ENCODE measurements at regions not wholly inside any gene's neighbourhood (a gene's known extent, or its start where the extent isn't known, plus 50 kb on each side); places are given as distances from the start of the nearest gene placed in this dataset.

GRCh38 chr18:1564793-1565192 lies 660.1 kb downstream of the ADCYAP1 start:
- H3K9me3 ChIP-seq (ENCODE audit: control insufficient read depth, low read length), result no peaks in the 10 kb centered on the region
- no peaks in the 10 kb centered on the region for H3K36me3 ChIP-seq (ENCODE audit: control insufficient read depth, insufficient read depth, low read length)
- H3K4me3 ChIP-seq (ENCODE audit: low read length), result no peak overlapping the region
- H3K9ac ChIP-seq (ENCODE audit: low read length), result no peak overlapping the region
- no peaks in the 10 kb centered on the region for H3K27me3 ChIP-seq (ENCODE audit: control insufficient read depth, insufficient read depth, low read length)
- no peaks in the 10 kb centered on the region for H3K4me1 ChIP-seq (ENCODE audit: control insufficient read depth, insufficient read depth, low read length)

GRCh38 chr18:1571206-1571605 lies 666.5 kb downstream of the ADCYAP1 start:
- H3K9me3 ChIP-seq (ENCODE audit: control insufficient read depth, low read length), result no peaks in the 10 kb centered on the region
- no peaks in the 10 kb centered on the region for H3K4me1 ChIP-seq (ENCODE audit: control insufficient read depth, insufficient read depth, low read length)
- H3K27me3 ChIP-seq (ENCODE audit: control insufficient read depth, insufficient read depth, low read length), result no peaks in the 10 kb centered on the region
- H3K4me3 ChIP-seq (ENCODE audit: low read length), result no peak overlapping the region
- no peak overlapping the region for H3K9ac ChIP-seq (ENCODE audit: low read length)
- no peaks in the 10 kb centered on the region for H3K36me3 ChIP-seq (ENCODE audit: control insufficient read depth, insufficient read depth, low read length)

- Histone ChIP-seq H3K9me3 (ENCODE audit: control insufficient read depth, low read length) (no peaks in the 10 kb centered on the region), H3K9ac (ENCODE audit: low read length) (no peak overlapping the region), H3K36me3 (ENCODE audit: control insufficient read depth, insufficient read depth, low read length) (no peaks in the 10 kb centered on the region), H3K27me3 (ENCODE audit: control insufficient read depth, insufficient read depth, low read length) (no peaks in the 10 kb centered on the region), H3K4me3 (ENCODE audit: low read length) (no peak overlapping the region), H3K4me1 (ENCODE audit: control insufficient read depth, insufficient read depth, low read length) (no peaks in the 10 kb centered on the region)
These were observed 669.1 kb downstream of the ADCYAP1 start for GRCh38 chr18:1573732-1574131.

- no peaks in the 10 kb centered on the region for H3K9me3 ChIP-seq (ENCODE audit: control insufficient read depth, low read length)
- H3K36me3 ChIP-seq (ENCODE audit: control insufficient read depth, insufficient read depth, low read length), result no peaks in the 10 kb centered on the region
- H3K9ac ChIP-seq (ENCODE audit: low read length), result no peak overlapping the region
- H3K27me3 ChIP-seq (ENCODE audit: control insufficient read depth, insufficient read depth, low read length), result no peaks in the 10 kb centered on the region
- H3K4me1 ChIP-seq (ENCODE audit: control insufficient read depth, insufficient read depth, low read length), result no peaks in the 10 kb centered on the region
- no peak overlapping the region for H3K4me3 ChIP-seq (ENCODE audit: low read length)
These were observed 670.4 kb downstream of the ADCYAP1 start for GRCh38 chr18:1575084-1575483.

GRCh38 chr18:1578505-1578904 lies 673.8 kb downstream of the ADCYAP1 start:
- no peaks in the 10 kb centered on the region for H3K27me3 ChIP-seq (ENCODE audit: control insufficient read depth, insufficient read depth, low read length)
- no peaks in the 10 kb centered on the region for H3K36me3 ChIP-seq (ENCODE audit: control insufficient read depth, insufficient read depth, low read length)
- no peaks in the 10 kb centered on the region for H3K9me3 ChIP-seq (ENCODE audit: control insufficient read depth, low read length)
- no peak overlapping the region for H3K4me3 ChIP-seq (ENCODE audit: low read length)
- H3K9ac ChIP-seq (ENCODE audit: low read length), result no peak overlapping the region
- no peaks in the 10 kb centered on the region for H3K4me1 ChIP-seq (ENCODE audit: control insufficient read depth, insufficient read depth, low read length)

DNA sequence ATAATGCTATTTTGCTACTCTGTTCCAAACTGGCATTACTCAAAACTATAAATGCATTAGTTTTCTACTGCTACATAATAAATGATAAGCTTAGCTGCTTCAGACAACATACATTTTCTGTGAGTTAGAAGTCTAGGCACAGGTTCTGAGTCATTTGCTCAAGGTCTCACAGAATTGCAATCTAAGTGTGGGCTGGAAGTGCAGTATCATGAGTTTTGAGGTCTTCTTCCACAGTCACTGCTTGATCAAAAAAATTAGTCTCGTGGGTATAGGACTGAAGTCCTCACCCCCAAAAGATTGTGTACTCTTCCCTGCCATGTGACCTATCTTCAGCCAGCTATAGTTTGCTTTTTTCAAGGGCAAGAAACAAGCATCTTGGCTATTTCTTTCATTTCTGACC lies 676.9 kb downstream of the ADCYAP1 start:
- no peaks in the 10 kb centered on the region for H3K36me3 ChIP-seq (ENCODE audit: control insufficient read depth, insufficient read depth, low read length)
- H3K9me3 ChIP-seq (ENCODE audit: control insufficient read depth, low read length), result no peaks in the 10 kb centered on the region
- no peaks in the 10 kb centered on the region for H3K4me1 ChIP-seq (ENCODE audit: control insufficient read depth, insufficient read depth, low read length)
- no peaks in the 10 kb centered on the region for H3K27me3 ChIP-seq (ENCODE audit: control insufficient read depth, insufficient read depth, low read length)
- no peak overlapping the region for H3K4me3 ChIP-seq (ENCODE audit: low read length)
- no peak overlapping the region for H3K9ac ChIP-seq (ENCODE audit: low read length)

GRCh38 chr18:1585881-1586488 lies 681.3 kb downstream of the ADCYAP1 start:
- Histone ChIP-seq H3K36me3 (ENCODE audit: control insufficient read depth, insufficient read depth, low read length) (no peaks in the 10 kb centered on the region), H3K27me3 (ENCODE audit: control insufficient read depth, insufficient read depth, low read length) (no peaks in the 10 kb centered on the region), H3K4me1 (ENCODE audit: control insufficient read depth, insufficient read depth, low read length) (no peaks in the 10 kb centered on the region), H3K4me3 (ENCODE audit: low read length) (no peak overlapping the region), H3K9ac (ENCODE audit: low read length) (no peak overlapping the region), H3K9me3 (ENCODE audit: control insufficient read depth, low read length) (no peaks in the 10 kb centered on the region)

- no peaks in the 10 kb centered on the region for H3K27me3 ChIP-seq (ENCODE audit: control insufficient read depth, insufficient read depth, low read length)
- no peaks in the 10 kb centered on the region for H3K4me1 ChIP-seq (ENCODE audit: control insufficient read depth, insufficient read depth, low read length)
- no peaks in the 10 kb centered on the region for H3K36me3 ChIP-seq (ENCODE audit: control insufficient read depth, insufficient read depth, low read length)
- H3K9ac ChIP-seq (ENCODE audit: low read length), result no peak overlapping the region
- no peak overlapping the region for H3K4me3 ChIP-seq (ENCODE audit: low read length)
- no peaks in the 10 kb centered on the region for H3K9me3 ChIP-seq (ENCODE audit: control insufficient read depth, low read length)
These were observed 688.4 kb downstream of the ADCYAP1 start for GRCh38 chr18:1593091-1593490.

DNA sequence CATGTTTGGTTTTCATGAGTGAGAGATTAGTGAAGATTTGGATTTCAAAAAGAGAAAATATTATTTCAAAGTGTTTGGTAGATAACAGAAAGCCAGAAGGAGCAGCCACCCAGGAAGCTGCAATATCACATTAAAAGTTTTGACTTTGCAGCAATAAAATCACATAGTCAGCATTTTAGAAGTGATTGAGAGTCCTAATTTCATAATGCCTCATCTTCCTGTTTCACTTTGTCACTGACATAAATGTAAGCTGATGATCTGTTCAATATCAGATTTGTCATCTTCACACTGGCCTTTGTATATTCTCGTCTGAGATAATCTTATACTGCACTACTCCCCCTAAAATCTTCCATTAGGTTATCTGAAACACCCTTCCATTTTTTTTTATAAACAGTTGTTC lies 690.5 kb downstream of the ADCYAP1 start:
- no peak overlapping the region for H3K9ac ChIP-seq (ENCODE audit: low read length)
- H3K4me3 ChIP-seq (ENCODE audit: low read length), result no peak overlapping the region
- no peaks in the 10 kb centered on the region for H3K27me3 ChIP-seq (ENCODE audit: control insufficient read depth, insufficient read depth, low read length)
- no peaks in the 10 kb centered on the region for H3K9me3 ChIP-seq (ENCODE audit: control insufficient read depth, low read length)
- H3K36me3 ChIP-seq (ENCODE audit: control insufficient read depth, insufficient read depth, low read length), result no peaks in the 10 kb centered on the region
- H3K4me1 ChIP-seq (ENCODE audit: control insufficient read depth, insufficient read depth, low read length), result no peaks in the 10 kb centered on the region

DNA sequence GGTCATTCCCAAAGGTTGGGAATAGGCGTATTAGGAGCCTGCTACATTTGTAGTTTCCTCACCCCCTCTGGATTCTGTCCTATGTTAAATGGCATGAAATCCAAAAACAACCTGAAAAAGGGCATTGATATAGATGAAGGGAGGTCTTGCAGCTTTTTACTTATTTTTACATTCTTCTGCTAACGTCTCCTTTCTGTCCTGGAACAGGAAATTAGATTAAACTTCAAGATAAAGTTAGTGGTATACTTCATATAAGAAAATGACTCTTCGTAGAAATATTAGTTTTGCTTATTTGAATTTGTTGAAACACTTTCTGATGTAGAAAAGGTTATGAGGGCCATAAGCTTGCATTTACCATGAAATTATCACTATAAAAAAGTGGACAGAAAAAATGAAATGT lies 694.5 kb downstream of the ADCYAP1 start:
- no peak overlapping the region for H3K9ac ChIP-seq (ENCODE audit: low read length)
- no peaks in the 10 kb centered on the region for H3K27me3 ChIP-seq (ENCODE audit: control insufficient read depth, insufficient read depth, low read length)
- H3K9me3 ChIP-seq (ENCODE audit: control insufficient read depth, low read length), result no peaks in the 10 kb centered on the region
- H3K4me1 ChIP-seq (ENCODE audit: control insufficient read depth, insufficient read depth, low read length), result no peaks in the 10 kb centered on the region
- no peaks in the 10 kb centered on the region for H3K36me3 ChIP-seq (ENCODE audit: control insufficient read depth, insufficient read depth, low read length)
- H3K4me3 ChIP-seq (ENCODE audit: low read length), result no peak overlapping the region

GRCh38 chr18:1604751-1605150 lies 700.1 kb downstream of the ADCYAP1 start:
- Histone ChIP-seq H3K9ac (ENCODE audit: low read length) (no peak overlapping the region), H3K9me3 (ENCODE audit: control insufficient read depth, low read length) (no peaks in the 10 kb centered on the region), H3K4me3 (ENCODE audit: low read length) (no peak overlapping the region), H3K4me1 (ENCODE audit: control insufficient read depth, insufficient read depth, low read length) (no peaks in the 10 kb centered on the region), H3K36me3 (ENCODE audit: control insufficient read depth, insufficient read depth, low read length) (no peaks in the 10 kb centered on the region), H3K27me3 (ENCODE audit: control insufficient read depth, insufficient read depth, low read length) (no peaks in the 10 kb centered on the region)

DNA sequence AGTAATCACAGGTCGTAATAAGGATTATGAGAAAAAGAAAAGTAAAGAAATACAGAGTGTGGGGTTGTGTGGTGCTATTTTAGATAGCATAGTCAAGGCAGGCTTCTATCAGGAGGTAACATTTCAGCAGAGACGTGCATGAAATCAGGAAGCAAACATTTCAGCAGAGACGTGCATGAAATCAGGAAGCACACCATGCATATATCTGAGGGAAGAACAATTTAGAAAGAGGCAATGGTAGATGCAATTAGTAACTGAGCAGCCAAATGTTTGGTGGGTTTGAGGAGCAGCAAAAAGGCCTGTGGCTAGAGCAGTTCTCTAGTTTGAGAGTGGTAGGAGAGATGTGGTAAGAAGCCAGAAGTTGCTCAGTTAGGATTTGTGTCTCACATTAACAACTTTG lies 713.7 kb downstream of the ADCYAP1 start:
- Histone ChIP-seq H3K36me3 (ENCODE audit: control insufficient read depth, insufficient read depth, low read length) (no peaks in the 10 kb centered on the region), H3K9ac (ENCODE audit: low read length) (no peak overlapping the region), H3K27me3 (ENCODE audit: control insufficient read depth, insufficient read depth, low read length) (no peaks in the 10 kb centered on the region), H3K9me3 (ENCODE audit: control insufficient read depth, low read length) (no peaks in the 10 kb centered on the region), H3K4me1 (ENCODE audit: control insufficient read depth, insufficient read depth, low read length) (no peaks in the 10 kb centered on the region), H3K4me3 (ENCODE audit: low read length) (no peak overlapping the region)

DNA sequence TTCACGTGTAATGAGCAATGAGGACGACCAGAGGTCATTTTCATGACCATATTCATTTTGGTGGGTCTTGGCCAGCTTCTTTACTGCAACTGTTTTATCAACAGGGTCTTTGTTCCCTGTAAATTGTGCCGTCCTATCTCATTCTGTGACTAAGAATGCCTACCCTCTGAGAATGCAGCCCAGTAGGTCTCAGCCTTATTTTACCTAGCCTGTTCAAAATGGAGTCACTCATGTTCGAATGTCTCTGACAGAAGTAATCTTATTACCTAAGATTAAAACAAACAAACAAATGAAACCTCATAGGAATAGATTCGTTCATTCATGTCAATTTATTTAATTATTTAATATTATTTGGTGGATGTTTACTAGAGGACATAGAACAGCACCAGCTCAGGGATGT lies 714.8 kb downstream of the ADCYAP1 start:
- no peaks in the 10 kb centered on the region for H3K9me3 ChIP-seq (ENCODE audit: control insufficient read depth, low read length)
- no peak overlapping the region for H3K4me3 ChIP-seq (ENCODE audit: low read length)

More for the DNA sequence above, 714.8 kb downstream of the ADCYAP1 start:
- no peaks in the 10 kb centered on the region for H3K36me3 ChIP-seq (ENCODE audit: control insufficient read depth, insufficient read depth, low read length)
- no peak overlapping the region for H3K9ac ChIP-seq (ENCODE audit: low read length)
- no peaks in the 10 kb centered on the region for H3K4me1 ChIP-seq (ENCODE audit: control insufficient read depth, insufficient read depth, low read length)
- H3K27me3 ChIP-seq (ENCODE audit: control insufficient read depth, insufficient read depth, low read length), result no peaks in the 10 kb centered on the region
